HG02610 (cell line): ENCODE measurements at regions not wholly inside any gene's neighbourhood (a gene's known extent, or its start where the extent isn't known, plus 50 kb on each side); places are given as distances from the start of the nearest gene placed in this dataset.
A peak's percentile ranks its signal among the peaks of the same experiment; 100 is the strongest.
"Not testable (repeated sequence)": the region's sequence is repeated elsewhere in the genome, so short reads cannot be mapped to it uniquely, and the experiment has no call there.

Experiments used
- ATAC-seq: cut with Tn5 transposase; IDR thresholded peaks from one replicate; pipeline ENCODE4 v1.9.1; 2021; ENCODE audit warnings: mild to moderate bottlenecking, moderate library complexity; ENCODE audit not compliant: unreplicated experiment

DNA sequence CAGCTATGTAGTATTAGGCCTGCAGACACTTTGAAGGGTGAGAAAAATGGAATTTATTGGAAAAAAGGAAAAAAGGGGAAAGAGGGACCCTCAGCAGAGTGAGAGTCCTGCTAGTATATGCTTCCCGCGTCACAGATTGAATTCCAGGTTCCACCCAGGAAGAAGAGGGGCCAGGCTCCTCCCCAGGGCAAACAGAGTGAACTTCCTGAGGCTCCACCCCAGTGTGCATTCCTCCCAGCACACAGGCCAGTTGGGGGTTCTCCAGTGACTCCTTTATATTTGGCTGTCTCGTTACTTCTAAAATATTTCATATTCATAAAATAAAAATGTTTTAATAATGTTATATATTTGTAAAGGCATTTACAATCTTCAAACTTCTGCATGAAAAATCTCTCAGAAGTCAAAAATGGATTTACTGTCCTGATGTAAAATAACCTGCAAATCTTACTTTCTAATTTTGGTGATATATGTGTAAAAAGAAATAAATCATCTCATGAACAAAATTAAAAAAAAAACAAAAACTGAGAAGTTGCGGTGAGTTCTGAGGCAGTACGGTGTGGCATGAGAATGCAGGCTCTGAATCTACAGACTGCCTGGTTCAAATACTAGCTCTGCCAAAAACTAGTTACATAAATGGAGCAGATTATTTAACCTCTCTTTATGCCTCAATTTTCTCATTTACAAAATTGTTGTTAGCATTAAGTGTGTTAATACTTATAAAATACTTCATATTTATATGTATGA, 175.8 kb upstream of the P2RY1 start:
- ATAC-seq: no peak

DNA sequence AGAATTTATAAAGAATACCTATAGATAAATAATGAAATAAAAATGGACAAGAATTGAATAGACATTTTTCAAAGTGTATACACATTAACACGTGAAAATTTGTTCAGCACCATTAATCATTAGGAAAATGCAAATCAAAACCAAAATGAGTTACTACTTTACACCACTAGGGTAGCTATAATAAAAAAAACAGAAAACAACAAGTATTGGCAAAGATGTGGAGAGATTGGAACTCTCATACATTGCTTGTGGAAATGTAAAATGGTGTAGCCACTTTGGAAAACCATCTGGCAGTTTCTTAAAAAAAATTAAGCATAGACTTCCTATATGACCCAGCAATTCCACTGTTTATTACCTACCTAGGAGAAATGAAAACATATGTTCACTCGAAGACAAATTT, 172.8 kb upstream of the P2RY1 start:
- ATAC-seq: no peak

DNA sequence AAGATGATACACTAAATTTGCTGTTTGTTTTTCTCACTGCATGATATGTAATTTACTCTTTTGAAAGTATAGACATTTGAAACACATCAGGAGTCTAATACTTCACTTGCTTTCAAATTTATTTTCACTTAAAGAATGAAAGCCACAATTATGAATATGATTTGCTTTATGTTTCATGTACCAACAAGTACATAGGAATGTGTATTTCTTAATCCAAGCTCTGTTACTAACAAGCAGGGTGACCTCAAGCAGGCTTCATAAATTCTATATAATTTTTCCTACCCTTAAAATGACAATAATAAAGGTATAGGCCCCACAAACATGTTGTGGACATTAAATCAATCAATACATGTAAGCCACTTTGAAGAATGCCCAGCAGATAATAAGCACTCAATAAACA, 170.2 kb upstream of the P2RY1 start:
- ATAC-seq: no peak

DNA sequence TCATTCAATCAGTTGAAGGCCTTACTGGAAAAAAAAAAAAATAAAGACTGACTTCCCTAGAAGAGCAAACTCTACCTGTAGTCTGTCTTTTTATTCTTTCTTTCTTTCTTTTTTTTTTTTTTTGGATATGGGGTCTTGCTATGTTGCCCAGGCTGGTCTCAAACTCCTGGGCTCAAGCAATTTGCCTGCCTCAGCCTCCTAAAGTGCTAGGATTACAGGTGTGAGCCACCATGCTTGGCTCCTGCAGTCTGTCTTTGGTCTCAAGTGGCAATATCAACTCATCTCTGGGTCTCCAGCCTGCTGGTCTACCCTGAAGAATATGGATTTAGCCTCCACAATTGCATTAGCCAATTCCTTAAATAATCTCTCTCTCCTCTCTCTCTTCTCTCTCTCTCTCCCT, 167.7 kb upstream of the P2RY1 start:
- ATAC-seq: no peak

DNA sequence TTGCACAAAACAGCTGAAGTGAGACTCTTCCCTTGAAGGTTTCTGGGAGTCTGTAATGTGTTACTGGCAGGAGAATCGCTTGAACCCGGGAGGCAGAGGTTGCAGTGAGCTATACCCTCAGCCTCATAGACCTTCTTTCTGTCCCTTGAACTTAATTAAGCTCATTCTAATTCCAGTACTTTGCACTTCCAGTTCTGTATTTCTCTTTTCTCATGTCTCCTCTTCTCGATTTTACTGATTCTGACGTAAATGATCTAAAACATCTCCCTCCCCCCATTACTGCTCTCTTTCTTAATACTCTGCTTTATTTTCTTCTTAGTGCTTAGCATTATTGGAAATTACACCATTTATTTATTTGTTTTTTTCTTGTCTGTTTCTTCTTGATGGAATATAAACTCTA, 165.4 kb upstream of the P2RY1 start:
- ATAC-seq: no peak

DNA sequence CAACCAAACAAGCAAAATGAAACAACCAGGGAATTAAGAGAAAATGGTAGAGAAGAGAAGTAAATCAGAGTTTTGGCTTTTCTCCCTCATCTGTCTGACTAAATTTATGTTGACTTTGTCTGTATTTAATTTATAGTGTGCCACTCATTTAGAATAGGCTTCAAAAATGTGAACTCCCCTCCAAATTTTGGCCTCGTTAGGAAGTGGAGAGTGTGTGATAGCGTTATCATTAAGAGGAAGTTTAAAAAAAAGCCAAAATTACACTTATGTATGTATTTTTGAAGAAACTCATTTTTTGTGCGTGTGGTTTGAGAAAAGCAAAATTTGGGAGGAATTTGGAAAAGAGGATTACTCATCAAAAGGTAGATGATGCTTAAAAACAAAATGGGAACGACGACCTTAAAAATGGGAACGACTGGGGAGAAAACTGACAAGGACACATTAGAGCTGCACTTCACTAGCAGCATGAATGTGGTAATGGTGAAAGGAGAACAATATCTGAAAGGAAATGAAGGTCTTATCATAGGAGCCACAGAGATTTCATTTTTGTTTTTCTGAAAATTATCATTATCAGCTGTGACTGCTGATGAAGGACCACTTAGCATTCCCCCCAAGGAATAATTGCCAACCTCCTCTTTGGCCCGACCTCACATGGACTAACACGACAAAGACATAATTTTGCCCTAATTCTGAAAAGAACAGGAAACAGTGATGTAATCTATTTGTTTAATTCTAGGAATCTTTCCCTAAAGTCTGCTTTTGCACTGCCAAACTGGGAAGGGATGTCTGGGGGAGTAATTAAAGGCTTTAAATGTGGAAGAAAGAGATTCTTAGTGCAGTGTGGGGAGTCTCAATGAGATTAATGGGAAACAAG, 163.2 kb upstream of the P2RY1 start:
- no peak for ATAC-seq

DNA sequence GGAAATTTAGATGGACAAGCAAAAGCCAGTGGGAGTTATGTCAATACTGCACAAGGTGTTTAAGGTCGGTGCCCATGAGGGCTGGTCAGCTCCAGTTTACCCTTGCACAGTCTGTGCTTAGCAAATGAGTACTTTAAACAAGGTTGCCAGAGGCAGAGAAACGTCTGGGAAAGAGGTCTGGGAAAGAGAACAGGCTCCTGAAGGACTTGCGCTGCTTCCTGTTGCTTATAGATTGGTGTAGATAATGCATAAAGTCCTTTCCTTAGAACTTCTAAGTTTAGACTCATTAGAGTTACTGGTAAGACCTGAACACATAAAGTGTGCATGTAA, 162.6 kb upstream of the P2RY1 start:
- ATAC-seq: no peak

DNA sequence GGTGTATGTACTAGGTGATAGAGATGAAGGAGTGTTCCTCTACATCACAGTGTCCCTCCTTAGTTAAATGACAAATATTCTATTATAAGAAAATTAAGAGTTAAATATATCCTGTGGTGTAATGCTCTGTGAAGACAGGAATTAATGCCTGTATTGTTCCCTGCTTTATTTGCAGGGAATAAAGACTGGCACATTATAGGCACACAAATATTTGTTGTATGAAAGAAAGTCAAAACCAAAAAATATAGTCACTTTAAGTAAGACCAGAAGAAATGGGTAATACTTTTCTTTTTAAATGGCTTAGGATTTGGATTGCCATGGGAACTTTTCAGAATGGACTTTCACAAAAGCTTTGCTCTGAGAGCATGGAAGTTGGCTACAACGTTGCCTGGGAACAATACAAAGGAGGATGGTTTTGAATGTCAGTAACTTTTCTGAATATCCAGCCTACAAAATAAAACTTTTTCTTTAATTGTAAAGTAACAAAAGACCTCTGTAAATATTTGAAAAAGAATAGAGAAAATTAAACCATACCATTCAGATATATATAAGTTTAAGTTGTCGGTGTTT, 158.0 kb upstream of the P2RY1 start:
- no peak for ATAC-seq

DNA sequence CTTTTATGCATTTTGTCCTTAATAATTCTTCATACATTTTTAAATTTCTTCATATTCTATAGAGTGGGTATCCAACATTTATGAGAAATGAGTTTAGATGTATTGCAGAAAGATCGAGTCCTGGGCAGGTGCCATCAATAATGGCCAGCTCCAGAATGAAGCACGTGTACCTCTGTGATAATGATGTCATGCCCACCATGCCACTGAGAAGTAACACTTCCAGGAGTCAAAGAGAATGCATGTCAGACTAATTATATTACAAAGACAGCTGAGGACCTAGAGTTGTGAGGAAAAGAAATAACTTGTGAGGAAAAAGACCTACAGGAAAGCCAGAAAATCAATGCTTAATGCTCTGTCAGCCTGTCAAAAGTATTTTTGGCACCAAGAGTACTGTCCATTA, 157.4 kb upstream of the P2RY1 start:
- ATAC-seq: no peak

DNA sequence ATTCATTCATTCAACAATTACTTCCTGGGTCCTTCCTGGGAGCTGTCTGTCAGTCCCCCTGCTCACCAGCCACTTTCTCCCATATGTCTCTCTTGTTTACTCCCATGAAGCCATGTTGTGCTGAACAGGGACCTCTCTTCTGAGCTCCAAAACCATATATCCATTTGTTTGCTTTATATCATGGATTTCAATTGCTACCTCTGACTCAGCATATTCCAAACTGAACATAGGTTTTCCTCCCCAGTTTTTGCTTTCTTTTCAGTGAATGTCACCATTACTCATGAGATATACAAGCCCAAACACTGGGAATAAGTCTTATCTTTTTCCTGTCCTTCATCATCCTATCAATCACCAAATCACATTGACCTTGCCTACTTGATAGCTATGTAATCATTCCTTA, 152.5 kb upstream of the P2RY1 start:
- no peak for ATAC-seq

DNA sequence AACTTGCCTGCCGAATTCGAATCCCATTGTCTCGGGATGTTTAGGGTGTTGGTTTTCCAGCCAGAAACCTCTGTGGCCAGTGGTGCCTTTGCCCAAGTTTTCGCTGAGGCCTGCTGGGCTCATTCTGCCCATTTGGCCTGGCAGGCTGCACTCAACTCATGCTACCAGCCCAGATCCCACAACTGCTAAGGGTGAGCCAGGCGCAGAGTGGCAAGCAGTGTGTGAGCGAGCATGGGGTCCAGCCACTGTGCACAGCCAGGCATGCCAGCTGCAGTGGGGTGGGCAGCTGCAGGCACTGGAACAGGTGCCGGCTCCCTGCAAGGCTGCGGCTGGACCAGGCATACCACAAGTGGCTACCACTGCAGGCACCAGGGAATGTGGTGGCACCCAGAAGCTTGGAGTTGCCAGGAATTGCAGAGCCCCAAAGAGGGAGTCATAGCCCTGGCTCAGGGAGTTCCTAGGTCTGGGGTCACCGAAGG, 151.4 kb upstream of the P2RY1 start:
- ATAC-seq: no peak

DNA sequence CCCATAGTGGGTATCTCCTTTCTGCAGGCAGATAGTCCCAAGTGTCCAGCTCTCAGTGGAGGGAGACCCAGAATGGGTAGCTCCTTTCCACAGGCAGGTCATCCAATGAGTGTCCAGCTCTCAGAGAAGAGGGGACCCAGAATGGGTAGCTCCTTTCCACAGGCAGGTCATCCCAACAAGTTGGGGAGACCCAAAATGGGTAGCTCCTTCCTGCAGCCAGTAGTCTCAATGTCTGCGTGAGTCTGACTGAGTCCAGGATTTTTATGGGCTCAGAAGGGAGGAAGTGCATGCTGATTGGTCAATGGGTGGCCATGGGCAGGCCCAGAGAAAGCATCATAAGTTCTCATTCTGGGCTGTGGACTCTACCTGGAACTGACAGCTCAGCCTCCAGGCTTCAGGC, 150.7 kb upstream of the P2RY1 start:
- no peak for ATAC-seq

DNA sequence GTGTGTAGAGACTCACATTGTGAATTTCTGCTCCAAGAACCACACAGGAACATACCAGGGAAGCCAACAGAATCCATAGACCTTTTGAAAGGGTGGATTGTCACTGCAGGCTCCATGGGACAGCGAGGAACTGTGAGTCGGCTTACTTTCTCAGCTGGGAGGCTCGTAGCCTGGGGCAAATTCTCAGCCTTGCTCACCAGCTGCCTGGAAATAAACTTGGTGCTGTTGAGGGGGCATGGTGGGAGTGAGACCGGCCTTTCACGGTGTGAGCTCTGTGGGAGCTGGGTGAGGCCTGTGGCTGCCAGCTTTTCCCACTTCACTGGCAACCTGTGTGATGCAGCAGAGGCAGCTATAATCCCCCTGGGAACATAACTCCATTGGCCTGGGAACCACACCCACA, 146.6 kb upstream of the P2RY1 start:
- no peak for ATAC-seq

DNA sequence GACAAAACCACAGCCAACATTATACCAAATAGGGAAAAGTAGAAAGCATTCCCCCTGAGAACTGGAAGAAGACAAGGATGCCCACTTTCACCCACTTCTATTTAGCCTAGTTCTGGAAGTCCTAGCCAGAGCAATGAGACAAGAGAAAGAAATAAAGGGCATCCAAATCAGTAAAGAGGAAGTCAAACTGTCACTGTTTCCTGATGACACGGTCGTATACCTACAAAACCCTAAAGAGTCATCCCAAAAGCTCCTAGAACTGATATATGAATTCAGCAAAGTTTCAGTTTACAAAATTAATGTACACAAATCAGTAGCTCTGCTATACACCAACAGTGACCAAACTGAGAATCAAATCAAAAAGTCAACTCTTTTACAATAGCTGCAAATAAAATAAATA, 142.6 kb upstream of the P2RY1 start:
- not testable (repeated sequence) for ATAC-seq

DNA sequence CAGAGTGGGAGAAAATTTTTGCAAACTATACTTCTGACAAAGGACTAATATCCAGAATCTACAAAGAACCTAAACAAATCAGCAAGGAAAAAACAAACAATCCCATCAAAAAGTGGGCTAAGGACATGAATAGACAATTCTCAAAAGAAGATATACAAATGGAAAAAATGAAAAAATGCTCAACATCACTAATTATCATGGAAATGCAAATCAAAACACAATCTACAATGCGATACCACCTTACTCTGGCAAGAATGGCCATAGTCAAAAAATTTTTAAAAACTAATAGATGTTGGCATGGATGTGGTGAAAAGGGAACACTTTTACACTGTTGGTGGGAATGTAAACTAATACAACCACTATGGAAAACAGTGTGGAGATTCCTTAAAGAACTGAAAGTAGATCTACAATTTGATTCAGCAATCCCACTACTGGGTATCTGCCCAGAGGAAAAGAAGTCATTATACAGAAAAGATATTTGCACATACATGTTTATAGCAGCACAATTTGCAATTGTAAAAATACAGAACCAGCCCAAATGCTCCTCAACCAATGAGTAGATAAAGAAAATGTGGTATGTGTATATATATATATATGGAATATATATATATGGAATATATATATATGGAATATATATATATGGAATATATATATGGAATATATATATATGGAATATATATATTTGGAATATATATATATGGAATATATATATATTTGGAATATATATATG, 141.2 kb upstream of the P2RY1 start:
- not testable (repeated sequence) for ATAC-seq

DNA sequence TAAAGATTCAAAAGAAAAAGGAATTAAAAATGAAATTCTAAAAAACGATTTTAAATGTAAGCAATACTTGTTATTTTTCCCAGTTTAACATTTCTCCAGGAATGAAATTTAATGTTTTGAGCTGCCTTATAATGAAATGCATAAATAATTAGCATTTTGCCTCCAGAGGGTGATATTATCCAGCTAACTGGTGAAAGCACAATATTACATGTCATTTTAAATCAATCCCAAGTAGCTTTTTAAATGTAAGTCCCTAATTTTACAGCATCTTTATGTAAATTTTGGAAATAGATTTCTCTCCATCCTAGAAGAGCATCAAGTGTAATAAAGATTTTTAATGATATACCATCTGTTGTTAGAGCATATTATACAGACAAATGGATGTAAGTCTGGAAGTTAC, 139.1 kb upstream of the P2RY1 start:
- ATAC-seq: no peak

DNA sequence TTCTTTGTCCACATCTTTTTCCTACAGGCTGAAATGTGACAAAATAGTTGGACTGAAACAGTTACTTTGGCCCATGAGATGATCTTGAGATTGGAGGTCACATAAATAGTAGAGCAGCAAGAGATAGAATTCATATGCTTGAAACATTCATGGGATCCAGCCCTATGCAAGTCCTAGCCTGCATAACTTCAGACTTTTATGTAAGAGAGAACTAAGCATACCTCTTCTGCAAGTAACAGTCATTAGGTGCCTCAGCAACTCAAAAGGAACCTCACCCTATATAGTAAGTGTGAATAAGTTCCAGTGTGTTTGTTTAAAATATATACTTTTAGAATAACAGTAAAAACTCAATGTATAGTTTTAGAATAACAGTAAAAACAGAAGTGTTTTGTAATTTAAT, 138.0 kb upstream of the P2RY1 start:
- no peak for ATAC-seq

DNA sequence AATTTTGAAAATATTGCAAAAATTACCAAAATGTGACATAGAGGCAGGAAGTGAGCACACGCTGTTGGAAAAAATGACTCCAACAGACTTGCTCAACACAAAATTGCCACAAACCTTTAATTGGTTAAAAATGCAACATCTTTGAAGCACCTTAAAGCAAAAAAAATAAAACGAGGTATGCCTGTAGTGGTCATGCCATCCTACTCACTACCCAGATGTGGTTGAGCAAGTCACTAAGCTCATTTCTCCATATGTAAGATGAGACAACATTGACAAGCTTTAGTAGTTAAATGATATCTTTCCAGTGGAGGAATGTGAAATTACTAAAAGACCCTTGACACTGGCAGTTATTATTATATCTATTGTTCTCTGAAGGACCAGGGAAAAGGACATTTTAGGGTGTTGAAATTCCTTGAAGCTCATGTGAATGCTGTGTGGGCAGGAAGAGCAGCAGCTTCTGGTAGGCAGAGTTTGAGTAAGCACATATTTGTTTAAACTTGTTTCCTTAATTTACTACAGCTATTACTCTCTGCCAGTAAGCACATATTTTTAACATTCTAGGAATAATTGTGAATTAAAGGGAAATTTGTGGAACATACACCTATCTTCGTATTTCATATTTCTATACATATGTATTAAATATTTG, 131.6 kb upstream of the P2RY1 start:
- no peak for ATAC-seq

DNA sequence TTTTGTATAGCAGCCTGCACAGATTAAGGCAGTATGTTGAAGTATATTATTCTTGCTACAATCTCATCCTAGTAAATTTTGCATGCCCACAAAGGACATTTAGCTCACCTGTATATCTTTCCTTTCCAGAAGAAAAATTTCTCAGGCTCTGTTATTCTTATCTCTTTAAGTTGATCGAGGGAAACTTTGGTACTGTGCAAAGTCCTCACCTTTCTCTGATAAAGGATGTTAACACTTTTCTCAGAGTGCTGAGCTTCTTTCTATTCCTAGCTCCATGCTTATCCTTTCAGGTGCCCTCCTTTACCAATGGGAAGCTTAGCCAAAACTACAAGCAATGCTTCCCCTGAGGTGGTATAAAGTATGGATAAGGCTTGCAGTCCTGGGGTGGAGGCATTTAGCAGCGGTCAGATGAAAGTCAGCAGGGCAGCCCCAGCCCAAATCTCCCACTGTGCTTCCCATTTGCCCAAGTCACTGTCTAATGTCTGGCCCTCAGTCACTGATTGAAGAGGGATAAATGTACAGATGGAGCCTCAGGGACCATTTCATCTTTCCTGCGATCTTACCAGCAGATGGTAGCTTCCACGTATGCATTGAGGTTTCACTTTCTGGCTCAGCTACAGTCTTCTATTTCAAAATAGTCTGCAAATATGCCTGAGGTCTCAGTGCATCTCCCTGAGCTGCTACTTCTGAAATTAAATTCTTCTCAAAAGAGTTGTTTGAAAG, 127.8 kb upstream of the P2RY1 start:
- ATAC-seq: peak; percentile 71

DNA sequence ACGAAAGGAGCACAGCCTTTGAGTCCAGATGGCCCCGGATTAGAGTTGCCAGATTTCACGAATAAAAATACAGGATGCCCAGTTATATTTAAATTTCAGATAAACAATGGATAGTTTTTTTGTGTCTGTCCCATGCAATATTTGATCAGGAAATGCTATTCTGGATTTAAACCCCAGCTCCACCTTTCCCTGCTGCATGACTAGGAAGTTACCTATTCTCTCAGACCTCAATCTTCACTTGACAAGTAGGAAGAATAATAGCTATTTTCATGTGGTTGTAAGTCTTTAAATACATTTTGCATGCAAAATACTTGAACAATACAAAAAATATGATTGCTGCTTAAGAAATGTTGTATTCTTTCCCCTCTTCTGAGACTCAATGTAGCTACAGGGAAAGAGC, 125.3 kb upstream of the P2RY1 start:
- no peak for ATAC-seq
